LNCaP clone FGC (cell line): ENCODE measurements at regions not wholly inside any gene's neighbourhood (a gene's known extent, or its start where the extent isn't known, plus 50 kb on each side); places are given as distances from the start of the nearest gene placed in this dataset.

Source experiments
- DNase-seq: peaks from one replicate; pipeline ENCODE4 v3.0.0-alpha.2; 2011; ENCODE audit warnings: low read depth
- H3K4me3 ChIP-seq: 2 replicates; pipeline ENCODE4 v1.5.1; 2011; ENCODE audit warnings: mild to moderate bottlenecking, low read depth, low read length, control low read depth
- TF ChIP-seq, protein P1 (sequence below): IDR thresholded peaks from 2 replicates; pipeline ENCODE4 v1.5.1; 2012; ENCODE audit warnings: mild to moderate bottlenecking; ENCODE audit not compliant: control insufficient read depth, insufficient read depth; ENCODE audit errors: extremely low read depth

DNA sequence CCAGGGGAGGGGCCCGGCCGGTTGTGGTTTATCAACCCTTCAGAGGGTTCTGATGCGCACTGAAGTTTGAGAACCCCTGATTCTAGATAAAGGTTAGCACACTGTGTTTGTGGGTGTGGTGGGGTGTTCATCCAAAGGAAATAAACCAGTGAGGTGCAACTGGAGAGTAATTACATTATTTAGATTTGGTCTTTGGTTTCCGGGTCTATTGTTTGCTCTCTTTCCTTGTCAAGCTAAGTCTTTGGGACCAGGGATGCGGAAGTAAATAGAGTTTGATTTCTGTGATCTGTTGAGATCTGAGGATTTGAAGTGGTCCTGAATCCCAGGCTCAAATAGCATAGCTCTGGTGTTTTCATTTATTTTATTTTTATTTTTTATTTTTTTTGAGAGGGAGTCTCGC lies 50.5 kb upstream of the CLMP start:
- no peak for DNase-seq
- TF ChIP-seq, protein P1, sequence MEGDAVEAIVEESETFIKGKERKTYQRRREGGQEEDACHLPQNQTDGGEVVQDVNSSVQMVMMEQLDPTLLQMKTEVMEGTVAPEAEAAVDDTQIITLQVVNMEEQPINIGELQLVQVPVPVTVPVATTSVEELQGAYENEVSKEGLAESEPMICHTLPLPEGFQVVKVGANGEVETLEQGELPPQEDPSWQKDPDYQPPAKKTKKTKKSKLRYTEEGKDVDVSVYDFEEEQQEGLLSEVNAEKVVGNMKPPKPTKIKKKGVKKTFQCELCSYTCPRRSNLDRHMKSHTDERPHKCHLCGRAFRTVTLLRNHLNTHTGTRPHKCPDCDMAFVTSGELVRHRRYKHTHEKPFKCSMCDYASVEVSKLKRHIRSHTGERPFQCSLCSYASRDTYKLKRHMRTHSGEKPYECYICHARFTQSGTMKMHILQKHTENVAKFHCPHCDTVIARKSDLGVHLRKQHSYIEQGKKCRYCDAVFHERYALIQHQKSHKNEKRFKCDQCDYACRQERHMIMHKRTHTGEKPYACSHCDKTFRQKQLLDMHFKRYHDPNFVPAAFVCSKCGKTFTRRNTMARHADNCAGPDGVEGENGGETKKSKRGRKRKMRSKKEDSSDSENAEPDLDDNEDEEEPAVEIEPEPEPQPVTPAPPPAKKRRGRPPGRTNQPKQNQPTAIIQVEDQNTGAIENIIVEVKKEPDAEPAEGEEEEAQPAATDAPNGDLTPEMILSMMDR, result no peak
- no peak overlapping the region for H3K4me3 ChIP-seq
